ENCODE measurements at regions not wholly inside any gene's neighbourhood (a gene's known extent, or its start where the extent isn't known, plus 50 kb on each side); places are given as distances from the start of the nearest gene placed in this dataset.

- no peak for TF ChIP-seq CTCF (IDR thresholded peaks at IDR 0.05; ENCODE audit: low read length, missing control alignments)
- no peak for DNase-seq (ENCODE audit: low read depth)
- H3K4me3 ChIP-seq (replicated peaks; ENCODE audit: low read depth, low read length) = no peak overlapping the region
These were observed 521.3 kb upstream of the SALL3 start for GRCh38 chr18:78458356-78458755.

DNA sequence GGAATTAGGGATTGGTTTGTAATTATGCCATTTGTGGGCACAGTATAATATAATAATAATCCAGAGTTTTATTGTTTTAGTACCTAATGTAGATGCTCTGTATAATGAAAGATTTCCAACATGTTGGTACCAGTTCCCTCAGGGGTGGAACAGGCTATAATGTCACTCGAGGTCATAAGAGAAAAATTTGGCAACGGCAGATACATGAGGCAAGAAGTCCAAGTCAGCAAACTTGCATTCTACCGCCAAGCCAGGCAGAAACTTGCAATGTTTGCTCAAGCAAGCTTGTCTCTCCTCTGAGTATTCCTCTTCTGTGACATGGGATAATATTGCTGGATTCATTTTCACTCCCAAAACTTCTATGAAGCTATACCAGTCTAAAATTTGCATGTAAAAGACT, 520.0 kb upstream of the SALL3 start:
- no peak overlapping the region for H3K4me3 ChIP-seq (replicated peaks; ENCODE audit: low read depth, low read length)
- TF ChIP-seq CTCF (IDR thresholded peaks at IDR 0.05; ENCODE audit: low read length, missing control alignments) = no peak
- no peak for DNase-seq (ENCODE audit: low read depth)

DNA sequence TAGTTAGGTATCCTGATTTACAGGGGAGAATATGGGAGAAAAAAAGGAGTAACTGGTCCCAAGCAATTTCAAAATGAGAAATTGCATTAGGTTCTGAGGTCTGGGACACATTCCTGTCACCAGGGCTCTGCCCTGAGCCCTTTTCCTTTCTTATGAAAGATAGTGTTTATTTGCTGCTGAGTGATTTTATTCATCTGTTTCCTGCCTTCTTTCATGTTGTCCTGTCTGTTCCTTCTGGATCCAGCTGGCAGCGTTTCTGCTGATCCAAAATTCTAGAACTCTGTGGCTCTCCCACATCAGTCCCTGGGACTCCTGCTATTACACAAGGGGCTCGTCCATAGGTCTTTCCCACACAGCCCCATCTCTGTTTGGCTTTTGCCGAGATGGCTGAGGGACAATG, 519.1 kb upstream of the SALL3 start:
- no peak for TF ChIP-seq CTCF (IDR thresholded peaks at IDR 0.05; ENCODE audit: low read length, missing control alignments)
- DNase-seq (ENCODE audit: low read depth) = no peak
- H3K4me3 ChIP-seq (replicated peaks; ENCODE audit: low read depth, low read length) = no peak overlapping the region

- no peak for DNase-seq (ENCODE audit: low read depth)
- no peak for TF ChIP-seq CTCF (IDR thresholded peaks at IDR 0.05; ENCODE audit: low read length, missing control alignments)
These were observed 506.1 kb upstream of the SALL3 start for GRCh38 chr18:78473563-78473962.

GRCh38 chr18:78477840-78478239, 501.8 kb upstream of the SALL3 start:
- no peak for TF ChIP-seq CTCF (IDR thresholded peaks at IDR 0.05; ENCODE audit: low read length, missing control alignments)
- DNase-seq (ENCODE audit: low read depth) = no peak
- no peak overlapping the region for H3K4me3 ChIP-seq (replicated peaks; ENCODE audit: low read depth, low read length)

More at GRCh38 chr18:78473563-78473962, 506.1 kb upstream of the SALL3 start:
- no peak overlapping the region for H3K4me3 ChIP-seq (replicated peaks; ENCODE audit: low read depth, low read length)

DNA sequence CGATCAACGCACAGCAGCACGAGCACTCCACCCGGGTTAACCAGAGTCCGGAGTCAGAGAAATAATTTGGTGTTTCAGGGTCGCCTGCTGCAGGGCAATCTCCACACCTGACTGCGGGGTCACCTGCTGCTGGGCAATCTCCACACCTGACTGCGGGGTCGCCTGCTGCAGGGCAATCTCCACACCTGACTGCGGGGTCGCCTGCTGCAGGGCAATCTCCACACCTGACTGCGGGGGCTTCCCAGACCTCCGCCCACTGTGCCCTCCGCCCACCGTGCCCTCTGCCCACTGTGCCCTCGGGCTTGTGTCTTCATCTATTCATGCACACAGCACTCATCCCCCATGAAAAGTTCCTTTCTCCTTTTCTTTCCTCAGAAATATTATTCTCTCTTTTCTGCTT, 500.2 kb upstream of the SALL3 start:
- H3K4me3 ChIP-seq (replicated peaks; ENCODE audit: low read depth, low read length) = no peak overlapping the region
- DNase-seq (ENCODE audit: low read depth) = no peak
- no peak for TF ChIP-seq CTCF (IDR thresholded peaks at IDR 0.05; ENCODE audit: low read length, missing control alignments)

DNA sequence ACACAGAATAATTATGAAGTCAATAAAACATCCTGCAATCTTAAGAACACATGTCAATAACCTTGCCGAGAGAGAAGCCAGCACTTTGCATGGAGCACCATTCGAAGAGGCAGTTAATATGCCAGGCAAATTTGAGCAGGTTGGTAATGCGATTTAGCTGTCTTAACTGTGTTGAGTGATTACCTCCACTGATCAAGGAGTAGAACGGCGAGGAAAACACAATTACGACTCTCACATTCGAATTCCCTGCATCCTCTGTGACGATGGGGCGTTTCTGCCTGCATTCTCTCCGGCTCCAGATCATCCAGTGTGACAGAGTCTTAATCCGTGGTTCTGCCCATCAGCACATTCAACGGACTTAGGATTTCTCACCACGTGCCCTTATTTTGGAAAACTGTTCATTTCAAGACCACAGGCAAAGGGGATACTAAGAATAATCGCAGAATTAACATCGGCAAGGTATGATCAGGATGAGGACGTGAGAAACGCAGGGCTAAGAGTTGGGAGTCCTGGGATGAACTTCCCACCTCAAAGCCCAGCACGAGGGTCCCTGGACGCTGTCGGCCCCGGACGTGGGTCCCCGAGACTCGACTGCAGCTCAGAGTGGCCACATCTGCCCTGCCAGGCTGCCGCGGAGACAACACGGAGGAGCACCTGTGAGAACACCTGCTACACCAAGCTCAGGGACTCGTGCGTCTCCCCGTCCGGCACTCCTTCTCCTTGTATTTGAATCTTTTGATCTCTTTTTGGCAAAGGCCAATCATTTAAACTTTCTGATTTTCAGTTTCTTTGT, 499.2 kb upstream of the SALL3 start:
- no peak for DNase-seq (ENCODE audit: low read depth)
- no peak for TF ChIP-seq CTCF (IDR thresholded peaks at IDR 0.05; ENCODE audit: low read length, missing control alignments)
- no peak overlapping the region for H3K4me3 ChIP-seq (replicated peaks; ENCODE audit: low read depth, low read length)

Measured in fibroblast of pulmonary artery (primary cell).